Spinal cord (tissue), 9 donors: ENCODE measurements at regions not wholly inside any gene's neighbourhood (a gene's known extent, or its start where the extent isn't known, plus 50 kb on each side); places are given as distances from the start of the nearest gene placed in this dataset.

ENCODE experiments used
- DNase-seq, 6 donors: peaks; one replicate each; pipeline versions ENCODE4 v3.0.0 to v3.0.0-alpha.2; 2013 to 2015; ENCODE audit warnings: low spot score in 6 of 6, low read depth in 4 of 6
- H3K27ac ChIP-seq: one replicate; pipeline ENCODE4 v1.5.1; 2013; ENCODE audit warnings: low read depth, low read length, control low read depth
- H3K27me3 ChIP-seq: one replicate; pipeline ENCODE4 v1.6.1; 2013; ENCODE audit warnings: low read length; ENCODE audit not compliant: control insufficient read depth, insufficient read depth
- H3K36me3 ChIP-seq: one replicate; pipeline ENCODE4 v1.6.1; 2013; ENCODE audit warnings: low read length; ENCODE audit not compliant: control insufficient read depth, insufficient read depth
- H3K4me1 ChIP-seq: one replicate; pipeline ENCODE4 v1.6.1; 2013; ENCODE audit warnings: low read length; ENCODE audit not compliant: control insufficient read depth, insufficient read depth
- H3K4me3 ChIP-seq: one replicate; pipeline ENCODE4 v1.5.1; 2013; ENCODE audit warnings: low read depth, low read length, control low read depth
- H3K9me3 ChIP-seq: one replicate; pipeline ENCODE4 v1.6.1; 2013; ENCODE audit warnings: low read length; ENCODE audit not compliant: control insufficient read depth, insufficient read depth
- WGBS: methylation state at CpG from one replicate; pipeline ENCODE4 v1.1.5; 2013; ENCODE audit warnings: missing lambda C conversion rate; ENCODE audit not compliant: insufficient coverage; 5-methylcytosine and 5-hydroxymethylcytosine counted together
- donor health status: healthy.

DNA sequence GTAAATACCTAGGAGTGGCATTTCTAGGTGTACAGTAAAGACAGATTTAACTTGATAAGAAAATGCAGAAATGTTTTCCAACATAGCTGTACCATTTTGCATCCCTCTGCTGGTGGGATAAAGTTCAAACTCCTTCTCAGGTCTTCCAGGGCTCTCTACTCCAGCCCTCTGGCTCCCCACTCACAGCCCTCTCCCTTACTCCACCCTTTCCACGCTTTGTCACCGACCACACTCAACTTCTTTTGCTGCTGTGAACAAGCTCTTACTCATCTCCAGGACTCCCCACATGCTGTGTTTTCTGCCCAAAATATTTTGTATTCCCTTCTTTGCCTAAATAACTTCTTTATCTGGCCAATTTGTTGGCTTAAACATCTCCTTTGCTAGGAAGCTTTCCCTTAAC, 90.6 kb upstream of the OSMR start:
- 76% methylated on average over 2 of the region's 2 CpGs for WGBS
- no peak overlapping the region for H3K27ac ChIP-seq
- H3K27me3 ChIP-seq = no peaks in the 10 kb centered on the region
- H3K4me3 ChIP-seq = no peak overlapping the region
- no peaks in the 10 kb centered on the region for H3K36me3 ChIP-seq
- peaks cover 10% of the 10 kb centered on the region for H3K4me1 ChIP-seq
- no peaks in the 10 kb centered on the region for H3K9me3 ChIP-seq
- no peak for DNase-seq

DNA sequence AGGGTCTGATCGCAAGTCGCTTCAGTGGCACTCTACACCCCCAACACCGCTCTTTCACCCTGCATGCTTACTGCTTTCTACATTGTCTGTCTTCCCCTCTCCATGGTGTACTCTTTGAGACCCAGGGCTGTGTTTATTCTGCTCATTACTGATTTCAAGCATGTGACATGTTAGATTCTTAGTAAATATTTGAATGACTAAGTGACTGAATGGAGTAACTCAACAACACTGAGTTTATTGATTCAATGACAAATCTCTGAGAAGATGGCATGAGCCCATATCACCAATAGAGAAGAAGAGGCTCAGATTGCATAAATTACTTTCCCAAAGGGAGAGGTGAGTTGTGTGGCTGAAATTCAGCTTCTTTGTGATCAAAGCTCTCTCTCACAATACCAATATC, 89.7 kb upstream of the OSMR start:
- Histone ChIP-seq H3K4me1 (peaks cover 10% of the 10 kb centered on the region), H3K36me3 (no peaks in the 10 kb centered on the region), H3K27ac (no peak overlapping the region), H3K9me3 (no peaks in the 10 kb centered on the region), H3K4me3 (no peak overlapping the region), H3K27me3 (no peaks in the 10 kb centered on the region)
- WGBS = no CpG with 5 or more reads among the region's 3 CpGs
- no peak for DNase-seq

DNA sequence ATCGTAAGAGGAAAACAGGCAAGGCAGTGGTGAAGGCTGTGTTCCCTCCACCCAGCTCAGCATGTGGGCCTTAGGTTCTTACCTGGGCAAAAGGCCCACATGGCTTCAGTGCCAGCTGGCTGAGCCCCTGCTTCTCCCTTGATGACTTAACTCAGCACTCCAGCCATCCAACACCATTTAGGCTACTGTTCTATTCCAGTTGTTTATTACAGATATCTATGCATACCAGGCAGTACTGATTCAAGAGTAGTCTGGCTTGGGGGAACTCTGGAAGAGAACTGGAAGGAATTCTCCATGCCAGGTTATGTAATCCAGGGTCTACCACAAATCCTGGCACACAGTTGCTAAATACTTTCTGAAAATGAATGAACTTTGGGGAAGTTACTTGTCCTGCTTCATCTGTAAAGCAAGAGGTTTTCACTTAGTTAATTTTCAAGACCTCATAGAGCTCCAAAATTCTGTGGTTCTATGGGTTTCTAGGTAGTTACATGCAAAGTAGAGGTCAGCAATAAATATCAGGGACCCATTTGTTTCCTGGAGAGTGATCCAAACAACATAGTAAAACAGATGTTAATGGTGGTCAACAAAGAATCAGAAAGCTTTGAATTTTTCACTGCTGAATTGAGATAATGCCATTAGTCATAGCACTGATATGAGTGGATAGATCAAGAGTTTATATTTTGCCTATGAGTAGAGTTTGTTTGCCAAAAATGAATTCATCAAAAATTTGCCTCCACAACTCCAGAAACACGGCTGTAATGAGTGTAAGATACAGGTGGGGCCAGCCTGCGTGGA, 88.2 kb upstream of the OSMR start:
- 79% methylated on average over 2 of the region's 3 CpGs for WGBS
- Histone ChIP-seq H3K4me3 (no peak overlapping the region), H3K27me3 (no peaks in the 10 kb centered on the region), H3K27ac (no peak overlapping the region), H3K4me1 (peaks cover 10% of the 10 kb centered on the region), H3K36me3 (no peaks in the 10 kb centered on the region), H3K9me3 (no peaks in the 10 kb centered on the region)
- peak in 1 of 6 donors; percentile 46 for DNase-seq

DNA sequence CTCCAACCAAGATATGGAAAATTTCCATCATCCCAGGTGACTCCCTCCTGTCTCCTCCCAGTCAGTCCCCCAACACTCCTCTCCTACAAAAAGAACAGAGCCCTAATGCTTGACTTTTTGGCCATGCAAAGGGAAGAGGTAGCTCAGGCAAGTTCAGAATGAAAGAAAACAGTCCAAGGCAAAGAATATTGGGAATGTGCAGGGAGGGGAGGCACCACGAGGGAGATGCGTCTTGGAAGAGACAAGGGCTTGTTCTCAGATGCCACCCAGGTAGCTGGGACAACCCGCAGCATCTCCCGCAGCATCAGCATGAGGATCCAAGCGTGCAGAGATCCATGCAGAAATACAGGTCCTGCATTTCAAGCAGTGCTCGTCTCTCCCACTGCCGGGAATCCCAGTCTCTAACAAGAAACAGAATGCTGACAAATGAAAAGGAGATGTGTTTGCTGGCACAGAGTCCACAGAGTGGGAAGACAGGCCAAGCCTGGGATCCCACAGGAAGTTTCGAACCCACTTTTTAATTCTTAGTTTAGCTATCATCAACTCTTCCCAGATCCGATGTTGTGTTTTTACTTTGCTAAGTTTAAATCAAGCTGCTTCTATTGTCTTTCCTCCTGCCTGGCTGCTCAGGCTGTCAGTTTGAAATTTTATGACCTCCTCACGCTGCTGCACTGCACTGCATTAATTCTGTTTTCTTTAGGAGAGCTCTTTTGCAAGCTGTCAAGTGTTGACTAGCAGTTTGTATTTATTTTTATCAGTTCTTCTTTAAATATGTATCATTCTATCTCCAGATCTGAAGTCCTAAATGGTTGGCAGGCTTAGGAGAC, 86.8 kb upstream of the OSMR start:
- no peaks in the 10 kb centered on the region for H3K36me3 ChIP-seq
- 13% methylated on average over 8 of the region's 10 CpGs for WGBS
- no peaks in the 10 kb centered on the region for H3K27me3 ChIP-seq
- peak overlapping the region; percentile 66 for H3K27ac ChIP-seq
- peak in 5 of 6 donors; percentile 29 to 84 (median 47) for DNase-seq
- peak overlapping the region; percentile 4 for H3K4me3 ChIP-seq
- no peaks in the 10 kb centered on the region for H3K9me3 ChIP-seq
- peaks cover 10% of the 10 kb centered on the region for H3K4me1 ChIP-seq

DNA sequence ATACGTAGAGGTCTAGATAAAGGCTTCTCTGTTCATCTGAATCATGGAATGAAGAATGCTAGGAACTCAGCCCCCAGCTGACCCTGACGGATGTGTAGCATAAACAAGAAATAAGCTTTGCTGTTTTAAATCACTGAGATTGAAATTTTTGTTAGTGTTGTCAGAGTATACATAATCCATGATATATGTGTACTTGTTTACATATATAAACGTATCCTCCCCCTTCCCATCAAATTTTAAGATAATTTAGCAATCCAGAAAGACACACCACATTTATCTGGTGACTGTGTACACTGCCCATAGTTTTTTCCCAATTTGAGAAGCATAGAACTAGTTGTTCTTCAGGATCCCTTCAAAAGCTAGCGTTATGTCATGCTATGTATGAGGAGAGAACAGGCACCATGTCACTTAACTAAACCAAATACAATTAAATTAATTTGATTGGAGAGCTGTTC, 80.8 kb upstream of the OSMR start:
- Histone ChIP-seq H3K27me3 (no peaks in the 10 kb centered on the region), H3K4me1 (no peaks in the 10 kb centered on the region), H3K36me3 (no peaks in the 10 kb centered on the region), H3K4me3 (no peak overlapping the region), H3K27ac (no peak overlapping the region), H3K9me3 (peaks cover 2% of the 10 kb centered on the region)
- 86% methylated on average over 1 of the region's 4 CpGs for WGBS
- no peak for DNase-seq

DNA sequence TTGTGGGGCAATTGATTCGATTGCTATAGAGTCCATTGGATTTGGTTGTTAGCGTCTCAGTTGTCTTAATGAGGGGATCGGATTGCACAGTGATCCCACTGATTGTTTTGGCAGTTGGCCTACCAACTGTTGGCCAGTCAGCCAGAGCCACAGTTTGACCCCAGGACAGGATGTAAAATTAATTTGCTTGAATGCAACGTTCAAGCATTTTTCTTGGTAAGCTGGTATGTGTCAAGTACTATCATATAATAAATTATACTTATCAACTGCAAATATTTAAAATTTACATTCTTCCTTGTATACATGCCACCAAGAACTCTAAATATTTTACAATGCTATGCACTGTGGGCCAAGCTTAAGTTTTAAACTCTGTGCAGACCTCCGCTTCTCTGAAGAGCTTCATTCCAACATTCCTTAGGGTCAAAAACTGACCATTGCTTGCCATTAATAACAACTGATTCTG, 80.4 kb upstream of the OSMR start:
- Histone ChIP-seq H3K27me3 (no peaks in the 10 kb centered on the region), H3K4me3 (no peak overlapping the region), H3K27ac (no peak overlapping the region), H3K36me3 (no peaks in the 10 kb centered on the region), H3K9me3 (peaks cover 2% of the 10 kb centered on the region), H3K4me1 (no peaks in the 10 kb centered on the region)
- WGBS = 82% methylated on average over 3 of the region's 5 CpGs
- no peak for DNase-seq

DNA sequence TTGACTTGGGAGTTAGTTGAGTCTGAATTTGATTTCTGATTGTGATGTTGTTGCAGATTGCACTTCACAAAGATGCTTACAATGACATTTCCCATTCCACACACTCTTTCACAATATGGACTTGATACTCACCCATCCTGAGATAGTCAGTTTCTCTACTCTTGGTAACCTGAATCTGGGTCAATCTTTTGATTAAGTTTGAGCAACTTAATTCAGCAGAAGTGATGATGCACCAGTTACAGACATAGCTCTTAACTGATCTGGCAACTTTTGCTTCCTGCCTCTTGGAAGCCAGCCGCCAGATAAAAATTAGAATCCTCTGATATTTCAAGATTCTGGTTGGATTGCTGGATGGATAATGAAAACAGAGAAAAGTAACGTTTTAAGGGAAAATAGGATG, 79.7 kb upstream of the OSMR start:
- DNase-seq = no peak
- H3K27ac ChIP-seq = no peak overlapping the region
- H3K4me1 ChIP-seq = no peaks in the 10 kb centered on the region
- 100% methylated on average over 1 of the region's 2 CpGs for WGBS
- no peaks in the 10 kb centered on the region for H3K27me3 ChIP-seq
- no peak overlapping the region for H3K4me3 ChIP-seq
- no peaks in the 10 kb centered on the region for H3K36me3 ChIP-seq
- H3K9me3 ChIP-seq = peaks cover 2% of the 10 kb centered on the region

DNA sequence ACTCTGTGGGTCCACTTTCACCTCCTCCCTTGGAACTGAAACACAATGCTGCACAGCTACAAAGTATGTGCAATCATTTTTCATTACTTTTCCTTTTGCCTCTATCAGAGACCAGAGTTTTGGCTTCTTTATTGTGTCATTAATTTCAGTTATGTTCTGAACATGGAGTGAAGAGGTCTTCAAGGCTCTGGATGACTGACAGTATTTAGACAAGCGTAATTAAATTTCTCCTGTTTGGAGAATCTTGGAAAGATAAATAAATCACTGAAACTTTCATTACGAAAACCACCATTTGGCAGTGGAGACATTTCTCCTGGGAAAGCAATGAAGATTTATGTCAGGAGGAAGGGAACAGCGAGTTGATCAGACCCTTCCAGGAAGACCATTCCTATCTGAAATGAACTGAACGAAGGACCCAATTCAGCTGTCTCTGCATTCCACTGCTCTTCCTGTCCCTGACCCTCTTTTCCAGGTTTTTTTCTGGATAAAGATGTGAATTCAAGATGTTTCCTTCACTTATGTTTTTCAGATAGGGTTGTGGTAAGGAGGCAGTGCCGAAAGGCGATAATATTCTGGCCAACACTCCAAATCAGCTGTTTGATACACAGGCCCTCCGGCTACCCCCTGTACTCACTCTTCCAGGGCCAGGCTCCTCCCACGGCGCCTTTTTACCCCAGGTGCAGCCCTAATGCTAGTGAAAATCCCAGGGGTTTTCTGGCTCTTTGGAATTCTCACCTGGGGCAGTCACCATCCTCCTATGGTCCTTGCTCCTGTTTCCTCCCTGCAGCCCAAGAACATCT, 77.2 kb upstream of the OSMR start:
- Histone ChIP-seq H3K27me3 (no peaks in the 10 kb centered on the region), H3K4me1 (no peaks in the 10 kb centered on the region), H3K36me3 (no peaks in the 10 kb centered on the region), H3K27ac (no peak overlapping the region), H3K4me3 (no peak overlapping the region), H3K9me3 (peaks cover 2% of the 10 kb centered on the region)
- WGBS = 84% methylated on average over 5 of the region's 9 CpGs
- no peak for DNase-seq

DNA sequence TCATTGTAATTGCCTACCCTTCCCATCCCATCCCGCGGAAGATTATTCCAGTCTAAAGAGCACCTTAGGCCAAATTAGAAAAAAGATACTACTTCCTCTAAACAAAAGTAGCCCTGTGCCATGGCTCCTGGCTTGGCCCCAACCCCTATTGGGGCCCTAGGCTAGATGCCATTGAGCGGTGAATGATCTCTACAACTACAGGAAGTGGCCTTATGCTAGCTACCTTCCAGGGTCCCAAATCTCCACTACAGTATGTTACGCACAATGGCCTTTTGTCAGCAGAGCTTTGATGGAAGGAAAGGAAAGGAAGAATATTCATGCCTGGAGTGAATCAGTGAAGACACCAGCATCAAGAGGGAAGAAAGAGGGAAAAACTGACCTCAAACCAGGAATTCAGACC, 73.3 kb upstream of the OSMR start:
- 53% methylated on average over 2 of the region's 4 CpGs for WGBS
- no peaks in the 10 kb centered on the region for H3K36me3 ChIP-seq
- H3K4me1 ChIP-seq = no peaks in the 10 kb centered on the region
- no peak for DNase-seq
- H3K27ac ChIP-seq = no peak overlapping the region
- H3K27me3 ChIP-seq = no peaks in the 10 kb centered on the region
- H3K4me3 ChIP-seq = no peak overlapping the region
- H3K9me3 ChIP-seq = no peaks in the 10 kb centered on the region
